Umbilical cord (tissue), 1 donor: ENCODE measurements at regions not wholly inside any gene's neighbourhood (a gene's known extent, or its start where the extent isn't known, plus 50 kb on each side); places are given as distances from the start of the nearest gene placed in this dataset.

ENCODE experiments used
- DNase-seq: peaks from one replicate; pipeline ENCODE4 v3.0.0-alpha.2; 2015; ENCODE audit warnings: low spot score

- DNase-seq: no peak
Observed at GRCh38 chrX:98523521-98523920, 1639.8 kb downstream of the RPA4 start.

- no peak for DNase-seq
Observed at GRCh38 chrX:98548519-98548918, 1664.8 kb downstream of the RPA4 start.

- no peak for DNase-seq
Observed at GRCh38 chrX:98568795-98569194, 1685.1 kb downstream of the RPA4 start.

- DNase-seq: peak; percentile 61
Observed at GRCh38 chrX:98605941-98606340, 1722.2 kb downstream of the RPA4 start.

GRCh38 chrX:98607739-98608138 is 1724.0 kb downstream of the RPA4 start:
- DNase-seq: no peak

DNA sequence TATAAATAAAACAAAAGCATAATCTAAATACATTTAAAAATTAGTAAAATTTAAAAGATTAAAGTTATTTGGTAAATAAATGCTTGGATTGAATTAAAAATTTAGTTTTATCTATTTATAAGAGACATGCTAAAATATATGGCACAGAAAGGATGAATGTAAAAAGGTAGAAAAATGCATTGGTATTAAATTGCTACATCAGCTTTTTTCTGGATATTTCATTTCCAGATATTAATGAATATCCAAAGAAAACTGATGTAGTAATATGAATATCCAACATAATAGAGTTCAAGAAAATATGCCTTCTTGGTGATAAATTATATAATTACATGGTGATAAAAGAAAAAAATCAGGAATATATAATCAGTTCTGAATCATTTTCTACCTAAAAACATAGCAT is 1743.9 kb downstream of the RPA4 start:
- DNase-seq: no peak

GRCh38 chrX:98637451-98637850 is 1753.7 kb downstream of the RPA4 start:
- no peak for DNase-seq

DNA sequence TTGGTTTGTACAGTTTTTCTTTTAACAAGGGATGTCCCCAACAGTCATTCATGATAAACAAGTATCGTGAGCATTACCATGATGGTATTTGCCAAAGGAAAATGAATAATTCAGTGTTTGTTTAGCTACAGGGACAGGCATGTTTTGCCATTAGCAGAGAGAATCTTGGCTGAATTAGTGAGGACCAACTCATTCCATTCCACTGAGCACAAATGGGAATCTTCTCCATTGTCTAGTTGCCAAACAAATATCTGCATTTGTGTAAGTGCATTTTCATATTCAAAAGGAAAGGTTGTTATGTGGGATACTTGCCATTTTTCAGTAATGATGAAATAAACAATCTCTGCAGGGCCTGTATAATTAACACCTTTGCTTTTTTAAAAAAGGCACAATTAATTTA is 1762.6 kb downstream of the RPA4 start:
- DNase-seq: no peak

DNA sequence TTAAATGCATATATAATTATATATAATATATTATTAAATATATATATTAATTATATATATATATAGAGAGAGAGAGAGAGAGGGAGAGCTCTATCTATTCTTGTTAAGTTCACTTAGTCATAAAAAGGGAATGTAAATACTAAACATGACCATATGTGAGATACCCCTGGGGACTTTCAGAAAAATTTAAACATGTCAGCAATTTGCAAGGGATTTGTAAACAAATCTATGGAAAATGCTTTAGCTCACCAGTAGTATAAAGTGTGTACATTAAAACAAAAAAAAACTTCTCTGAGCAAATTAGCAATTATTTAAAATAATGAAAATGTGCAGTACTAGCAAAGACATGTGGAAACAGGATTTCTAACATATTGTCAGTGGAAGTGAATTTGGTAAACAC is 1755.5 kb downstream of the PCDH19 start:
- no peak for DNase-seq
